GM21526 (cell line): ENCODE measurements at regions not wholly inside any gene's neighbourhood (a gene's known extent, or its start where the extent isn't known, plus 50 kb on each side); places are given as distances from the start of the nearest gene placed in this dataset.

Experiments used
- ATAC-seq: cut with Tn5 transposase; IDR thresholded peaks from one replicate; pipeline ENCODE4 v1.9.1; 2021; ENCODE audit warnings: moderate library complexity; ENCODE audit not compliant: unreplicated experiment, low FRiP score

- no peak for ATAC-seq
Measured at GRCh38 chr6:18897350-18897749, 510.2 kb downstream of the RNF144B start.

DNA sequence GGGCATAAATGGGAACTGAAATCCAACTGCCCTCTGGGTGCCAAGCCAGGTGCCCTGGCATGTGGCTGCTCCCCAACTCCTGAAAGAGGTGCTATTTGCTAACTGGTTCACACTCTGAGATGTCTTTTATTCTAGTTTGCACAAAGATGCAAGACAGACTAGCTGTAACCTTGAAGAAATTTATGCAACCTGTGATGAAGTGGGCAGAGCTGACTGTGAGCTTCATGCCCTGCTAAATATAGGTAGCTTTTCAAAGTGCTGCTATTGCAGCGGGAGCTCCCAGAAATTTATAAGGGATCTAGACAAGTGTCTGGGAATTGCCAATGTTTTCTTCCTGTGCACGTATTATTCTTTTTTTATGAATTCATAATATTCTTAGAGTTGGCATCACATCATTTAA, 517.5 kb downstream of the RNF144B start:
- ATAC-seq: no peak

DNA sequence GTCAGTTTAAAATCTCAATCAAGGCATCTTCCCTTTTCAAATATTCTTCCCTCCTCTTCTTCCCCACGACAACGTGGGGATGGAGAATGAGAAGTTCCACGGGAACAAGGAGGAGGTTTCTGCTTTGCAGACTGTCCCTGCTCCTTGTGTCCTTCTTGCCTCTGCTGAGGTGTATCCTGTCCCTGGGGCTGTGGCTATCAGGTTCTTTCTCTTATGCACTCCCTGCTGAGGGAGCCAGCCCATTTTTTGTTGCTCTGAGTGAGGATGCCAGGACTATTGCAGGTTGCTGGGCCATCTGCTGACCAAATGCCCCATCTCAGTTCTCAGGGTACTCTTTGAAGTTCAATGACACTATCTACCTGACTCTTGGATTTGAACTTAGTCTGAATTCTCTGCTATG, 533.6 kb downstream of the RNF144B start:
- no peak for ATAC-seq

DNA sequence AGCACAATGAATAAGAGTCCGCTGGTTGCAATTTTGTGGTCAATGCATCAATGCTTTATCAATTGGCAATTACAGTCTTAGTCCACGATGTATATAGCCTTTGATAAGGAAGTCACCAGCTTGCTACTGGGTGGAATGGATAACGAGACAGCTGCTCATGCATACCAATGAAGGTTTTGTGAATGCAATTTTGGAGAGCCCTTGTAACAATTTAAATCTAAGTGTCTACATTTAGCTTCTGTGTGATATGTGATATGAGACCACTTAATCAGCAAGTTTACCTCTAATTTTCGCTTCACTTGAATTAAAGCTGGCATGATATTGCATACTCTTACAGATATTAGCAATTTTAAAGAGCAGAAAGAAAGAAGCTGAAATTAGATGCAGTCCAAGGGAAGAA, 543.9 kb downstream of the RNF144B start:
- no peak for ATAC-seq

DNA sequence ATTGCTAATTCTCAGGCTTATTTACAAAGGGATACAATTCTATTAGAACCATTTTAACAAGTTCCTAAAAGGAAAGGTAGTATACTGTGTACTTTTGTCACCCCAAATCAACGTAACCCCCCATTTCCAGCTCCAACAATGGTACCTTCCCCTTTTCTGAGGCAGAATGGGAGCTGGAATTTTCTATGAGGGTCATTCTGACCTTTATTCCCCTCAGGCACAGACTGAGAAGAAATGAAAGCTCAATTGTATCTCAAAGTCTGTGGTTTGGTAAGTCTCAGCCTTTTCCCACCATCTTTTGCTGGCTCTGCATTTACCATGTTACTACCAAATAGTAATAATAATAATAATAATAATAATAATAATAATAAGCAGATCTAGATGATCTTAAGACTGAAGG, 571.0 kb downstream of the RNF144B start:
- no peak for ATAC-seq

- ATAC-seq: no peak
Measured at GRCh38 chr6:18961566-18961965, 574.4 kb downstream of the RNF144B start.

GRCh38 chr6:18962361-18962905, 575.3 kb downstream of the RNF144B start:
- no peak for ATAC-seq

DNA sequence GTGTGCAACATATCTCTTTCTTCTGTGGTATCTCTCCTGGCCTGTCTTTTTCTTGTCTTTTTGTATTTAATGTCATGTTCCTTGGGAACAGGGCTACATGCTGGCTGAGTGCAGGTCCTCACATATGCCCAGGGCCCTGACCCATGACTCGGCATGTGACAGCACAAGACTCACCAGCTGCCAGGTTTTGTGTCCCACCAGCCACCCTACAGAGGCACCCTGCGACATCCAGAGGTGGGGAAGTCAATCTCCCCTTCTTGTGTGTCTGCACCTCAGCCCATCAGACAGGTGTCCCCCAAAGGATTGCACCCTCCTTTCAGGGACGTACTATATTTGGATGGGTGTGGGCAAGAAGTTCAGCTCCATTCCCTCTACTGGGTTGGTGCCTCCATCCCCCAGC, 576.3 kb downstream of the RNF144B start:
- ATAC-seq: no peak

DNA sequence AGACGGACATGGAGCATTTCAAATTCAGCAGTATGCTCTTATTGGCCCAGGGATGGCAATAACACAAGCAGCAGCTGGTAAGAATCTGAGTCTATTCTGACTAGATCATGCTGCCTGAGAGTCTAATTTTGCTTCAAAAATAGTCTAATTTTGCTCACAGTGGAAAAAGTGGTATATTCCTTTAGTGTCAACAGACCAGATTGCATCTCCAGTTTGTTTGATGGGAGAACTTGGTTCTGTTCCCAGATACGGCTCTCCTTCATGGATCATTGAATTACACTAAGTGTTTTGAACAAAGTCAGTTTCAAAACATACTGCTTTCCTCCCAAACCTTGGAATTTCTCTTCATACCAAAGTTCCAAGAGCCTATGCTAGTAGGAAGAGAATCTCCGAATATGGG, 586.1 kb downstream of the RNF144B start:
- no peak for ATAC-seq

GRCh38 chr6:18976091-18976490, 588.9 kb downstream of the RNF144B start:
- no peak for ATAC-seq

- no peak for ATAC-seq
Measured at GRCh38 chr6:18976966-18977365, 589.8 kb downstream of the RNF144B start.

- ATAC-seq: no peak
Measured at GRCh38 chr6:18978337-18979128, 591.4 kb downstream of the RNF144B start.

DNA sequence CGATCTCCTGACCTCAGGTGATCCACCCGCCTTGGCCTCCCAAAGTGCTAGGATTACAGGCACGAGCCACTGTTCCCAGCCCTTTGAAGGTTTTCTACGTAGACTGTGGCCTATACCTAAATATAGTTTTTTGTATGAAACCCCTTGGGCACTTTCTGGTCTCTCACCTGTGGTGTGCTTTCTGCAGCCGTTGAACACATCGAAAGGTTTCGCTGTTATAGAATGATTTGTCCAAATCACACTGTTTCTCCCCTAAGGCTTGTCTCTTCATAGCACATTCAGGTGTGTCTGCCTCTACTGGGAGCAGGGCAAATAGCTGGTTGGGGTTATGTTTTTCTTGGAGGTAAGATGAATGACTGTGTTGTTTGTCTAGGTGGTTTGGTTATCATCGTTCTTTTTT, 597.9 kb downstream of the RNF144B start:
- ATAC-seq: no peak

- ATAC-seq: no peak
Measured at GRCh38 chr6:18985996-18986395, 598.8 kb downstream of the RNF144B start.

- no peak for ATAC-seq
Measured at GRCh38 chr6:18988636-18989035, 601.5 kb downstream of the RNF144B start.

DNA sequence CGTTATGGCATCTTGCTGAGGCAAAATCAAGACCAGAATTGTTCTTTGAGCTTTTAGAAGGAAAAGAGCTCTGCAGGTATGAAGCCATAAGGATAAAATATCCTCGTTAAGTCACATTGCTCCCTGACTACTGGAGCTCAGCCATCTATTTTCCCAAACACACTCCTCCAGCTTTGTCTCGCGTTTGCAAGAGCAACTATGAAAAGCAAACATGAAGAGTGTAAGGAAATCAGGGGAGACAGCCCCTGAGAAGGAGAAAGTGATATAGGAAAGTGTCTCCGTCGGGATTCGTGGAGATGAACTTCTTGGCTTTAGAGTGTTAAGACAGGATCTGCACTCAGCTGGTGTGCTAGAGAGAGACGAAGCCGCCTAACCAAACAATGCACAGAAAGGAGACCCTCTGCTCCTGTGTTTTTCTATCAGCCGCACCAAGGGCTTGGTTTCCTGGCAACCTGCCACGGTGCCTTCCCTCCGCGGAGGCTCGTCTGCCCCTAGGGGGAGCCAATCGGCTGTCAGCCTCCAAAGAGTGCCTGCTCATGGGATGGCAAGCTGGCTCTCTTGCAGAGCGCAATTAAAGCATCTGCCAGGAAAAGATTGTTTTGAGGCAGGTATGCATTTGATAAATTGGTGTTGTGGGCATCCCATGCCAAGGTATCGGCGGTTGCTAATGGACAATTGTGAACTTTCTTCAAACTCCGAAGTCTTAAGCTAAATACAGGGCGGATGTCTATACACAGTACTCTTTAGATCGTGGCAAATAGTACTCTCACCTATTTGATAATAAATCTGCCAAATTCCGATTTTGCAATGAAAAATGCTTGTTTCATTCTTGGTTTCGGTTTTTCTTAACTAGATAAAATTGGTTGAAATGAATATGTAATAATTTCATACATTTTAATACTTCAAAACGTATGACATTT, 603.2 kb downstream of the RNF144B start:
- ATAC-seq: peak; percentile 89

DNA sequence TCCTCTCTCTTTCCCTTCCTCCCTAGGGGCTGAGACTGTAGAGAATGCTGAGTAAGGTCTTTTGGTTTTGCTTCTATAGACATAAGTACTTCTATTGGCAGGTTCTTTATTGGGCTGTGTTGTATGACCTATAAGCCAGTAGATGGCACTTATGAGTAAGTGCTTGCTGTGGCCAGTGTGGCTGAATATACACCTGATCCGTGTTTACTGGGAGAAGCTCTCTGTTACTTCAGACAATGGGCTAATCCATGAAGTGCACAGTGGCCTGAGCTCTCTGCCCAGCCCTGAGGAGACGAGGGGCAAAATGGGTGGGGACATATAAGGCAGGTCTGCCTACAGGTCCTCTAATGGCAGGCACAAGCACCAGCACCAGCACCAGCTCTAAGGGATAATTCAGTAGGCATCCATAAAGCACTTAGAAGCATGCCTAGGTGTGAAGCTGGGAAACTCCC, 610.3 kb downstream of the RNF144B start:
- peak; percentile 97 for ATAC-seq

DNA sequence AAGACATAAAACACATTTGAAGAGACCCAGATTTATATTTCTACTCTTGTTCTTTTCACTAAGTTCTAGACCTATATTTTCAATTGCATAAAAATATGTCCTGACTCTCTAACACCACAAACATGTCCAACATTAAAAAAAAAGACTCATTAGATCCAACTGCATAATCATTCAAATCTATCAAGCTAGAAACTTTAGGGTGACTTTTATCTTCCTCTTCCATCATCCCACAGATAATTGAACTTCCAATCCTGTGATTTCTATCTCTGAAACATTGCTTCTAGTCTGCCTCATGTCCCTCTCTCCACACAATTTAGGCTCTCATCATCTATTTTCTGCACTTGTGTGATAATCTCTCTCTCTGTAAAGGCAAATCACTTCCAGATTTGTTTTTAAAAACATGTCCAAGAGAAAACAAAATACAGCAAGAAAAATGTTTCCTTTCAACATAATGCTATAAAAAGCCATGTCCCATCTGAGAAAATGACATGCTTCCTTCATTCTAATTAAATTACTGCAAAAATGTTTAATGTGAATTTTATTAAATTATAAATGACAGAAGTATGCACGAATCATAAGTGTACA, 615.9 kb downstream of the RNF144B start:
- no peak for ATAC-seq

DNA sequence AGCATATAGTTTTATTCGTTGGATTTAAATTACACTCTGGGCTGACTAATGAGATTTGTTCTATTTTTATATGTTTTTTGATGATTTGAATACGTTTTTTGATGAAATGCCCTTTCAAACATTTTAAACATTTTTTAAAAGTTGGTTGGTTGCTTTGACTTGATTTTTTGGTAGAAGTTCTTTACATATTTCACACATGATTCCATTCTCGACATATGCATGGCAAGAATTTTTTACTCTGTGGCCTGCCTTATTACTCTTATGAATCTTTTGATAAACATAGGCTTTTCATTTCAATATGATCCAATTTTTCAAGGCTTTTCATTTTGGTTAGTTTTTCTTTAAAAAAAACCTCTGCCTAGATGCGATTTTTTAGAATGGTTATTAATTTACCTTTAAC, 617.0 kb downstream of the RNF144B start:
- ATAC-seq: no peak

DNA sequence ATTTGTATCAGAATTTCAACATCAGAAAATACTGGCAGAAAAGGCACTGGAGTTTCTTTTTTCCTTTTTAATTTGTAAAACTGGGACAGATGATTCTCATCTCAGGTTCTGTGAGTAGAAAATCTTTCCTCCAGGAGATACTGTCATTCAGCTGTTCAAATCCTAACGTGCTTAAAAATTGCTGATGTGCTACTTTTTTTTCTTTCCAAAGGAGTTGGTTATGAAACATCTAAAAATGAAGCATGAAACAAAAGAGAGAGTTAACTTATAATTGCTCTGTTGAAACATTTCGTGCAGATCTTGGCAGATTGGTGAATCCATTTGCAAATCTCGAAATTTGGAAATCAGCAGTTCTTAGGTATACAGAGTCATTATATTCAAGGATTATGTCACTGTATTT, 622.6 kb downstream of the RNF144B start:
- ATAC-seq: no peak
